H1 (cell line): ENCODE measurements at regions not wholly inside any gene's neighbourhood (a gene's known extent, or its start where the extent isn't known, plus 50 kb on each side); places are given as distances from the start of the nearest gene placed in this dataset.
A peak's percentile ranks its signal among the peaks of the same experiment; 100 is the strongest.

Source experiments
- CTCF ChIA-PET: fragments of 300-600 bp; sonication (Branson Sonifier 250); formaldehyde crosslinking; loops from one replicate; lab custom pipeline; 2021; ENCODE audit not compliant: partially characterized antibody; lab: Charles Lee
- POLR2A ChIA-PET: fragments of 300-600 bp; sonication (Branson Sonifier 250); formaldehyde crosslinking; loops from one replicate; lab custom pipeline; 2021; ENCODE audit warnings: inconsistent platforms; ENCODE audit not compliant: partially characterized antibody; lab: Charles Lee
- DNase-seq, 2 experiments: peaks; one replicate each; pipeline versions ENCODE4 v3.0.0 to v3.0.0-alpha.2; 2010 to 2022; ENCODE audit warnings: low spot score in 2 of 2, low read depth in 1 of 2, mixed read lengths in 1 of 2
- FAIRE-seq: peaks from 2 replicates; lab custom pipeline; 2011; peaks lifted over from hg19 to GRCh38; lab: Jason Lieb, UNC
- H2AFZ ChIP-seq: 2 replicates; pipeline ENCODE4 v1.8.1; 2012; ENCODE audit warnings: low read length, inconsistent platforms
- H2AK5ac ChIP-seq: 2 replicates; pipeline ENCODE4 v1.6.1; 2013; ENCODE audit warnings: low read depth, low read length
- H2BK120ac ChIP-seq: replicated peaks from 2 replicates; pipeline ENCODE3; 2013; ENCODE audit warnings: low read depth, low read length, inconsistent platforms
- H2BK12ac ChIP-seq: 2 replicates; pipeline ENCODE4 v1.6.1; 2013; ENCODE audit warnings: low read depth, low read length
- H2BK15ac ChIP-seq: 2 replicates; pipeline ENCODE4 v1.6.1; 2013; ENCODE audit warnings: low read length
- H2BK20ac ChIP-seq: 2 replicates; pipeline ENCODE4 v1.6.1; 2013; ENCODE audit warnings: low read length
- H2BK5ac ChIP-seq: 2 replicates; pipeline ENCODE4 v1.6.1; 2013; ENCODE audit warnings: low read depth, low read length
- H3K14ac ChIP-seq: 2 replicates; pipeline ENCODE4 v1.6.1; 2013; ENCODE audit warnings: inconsistent platforms; ENCODE audit not compliant: insufficient read length
- H3K18ac ChIP-seq: 2 replicates; pipeline ENCODE4 v1.6.1; 2013; ENCODE audit warnings: low read length; ENCODE audit errors: extremely low read depth
- H3K23ac ChIP-seq: 2 replicates; pipeline ENCODE4 v1.6.1; 2013; ENCODE audit warnings: inconsistent platforms; ENCODE audit not compliant: insufficient read length
- H3K23me2 ChIP-seq: 2 replicates; pipeline ENCODE4 v1.6.1; 2013; ENCODE audit warnings: low read depth, low read length
- H3K27ac ChIP-seq: 2 replicates; pipeline ENCODE4 v1.6.1; 2011; ENCODE audit warnings: low read depth, low read length, inconsistent platforms
- H3K27me3 ChIP-seq, 4 experiments: replicated peaks in 1 of 4; 1 replicate in 1 of 4; 2 replicates in 3 of 4; pipeline versions ENCODE4 v1.6.1 to v1.8.1; 2011 to 2013; ENCODE audit warnings: low read length in 3 of 4, mild to moderate bottlenecking in 3 of 4, inconsistent platforms in 2 of 4, mixed read lengths in 2 of 4, moderate library complexity in 1 of 4; ENCODE audit not compliant: control insufficient read depth in 3 of 4, insufficient read depth in 3 of 4; ENCODE audit errors: extremely low read depth in 1 of 4
- H3K36me3 ChIP-seq, 4 experiments: 2 replicates each; pipeline versions ENCODE4 v1.6.1 to v1.8.1; 2011 to 2013; ENCODE audit warnings: mild to moderate bottlenecking in 4 of 4, low read length in 3 of 4, moderate library complexity in 2 of 4, control low read depth in 1 of 4, inconsistent platforms in 1 of 4; ENCODE audit not compliant: insufficient read depth in 4 of 4, control insufficient read depth in 2 of 4
- H3K4ac ChIP-seq: replicated peaks from 2 replicates; pipeline ENCODE3; 2013; ENCODE audit warnings: low read length, low read depth, mixed read lengths, inconsistent platforms; ENCODE audit not compliant: insufficient read length
- H3K4me1 ChIP-seq, 4 experiments: replicated peaks in 1 of 4; 1 replicate in 1 of 4; 2 replicates in 3 of 4; pipeline versions ENCODE4 v1.6.1 to v1.8.1; 2011 to 2013; ENCODE audit warnings: low read length in 3 of 4, inconsistent platforms in 2 of 4, mixed read lengths in 1 of 4; ENCODE audit not compliant: insufficient read depth in 4 of 4, control insufficient read depth in 3 of 4
- H3K4me2 ChIP-seq, 2 experiments: 2 replicates each; pipeline versions ENCODE4 v1.6.1 to v1.8.1; 2011 to 2013; ENCODE audit warnings: low read depth in 2 of 2, low read length in 2 of 2, control low read depth in 1 of 2, inconsistent platforms in 1 of 2, mild to moderate bottlenecking in 1 of 2; ENCODE audit not compliant: insufficient read depth in 1 of 2
- H3K4me3 ChIP-seq, 4 experiments: fragments of 200-600, 300-600 bp in 1 of 4; sonication (generic), shearing (Covaris generic), sonication (Bioruptor Twin) in 1 of 4; 2 replicates each; pipeline versions ENCODE4 v1.5.1 to v1.8.1; 2011 to 2016; ENCODE audit warnings: low read length in 4 of 4, low read depth in 3 of 4, control low read depth in 2 of 4, inconsistent platforms in 2 of 4, mild to moderate bottlenecking in 2 of 4, mixed read lengths in 1 of 4, moderate library complexity in 1 of 4; ENCODE audit not compliant: insufficient read depth in 2 of 4; ENCODE audit errors: extremely low read depth in 1 of 4
- H3K56ac ChIP-seq: replicated peaks from 2 replicates; pipeline ENCODE3; 2013; ENCODE audit warnings: low read depth, mild to moderate bottlenecking, mixed read lengths, low read length, inconsistent platforms; ENCODE audit not compliant: insufficient read length
- H3K79me1 ChIP-seq: 2 replicates; pipeline ENCODE4 v1.6.1; 2013; ENCODE audit warnings: low read depth, low read length, control low read depth
- H3K79me2 ChIP-seq, 2 experiments: 2 replicates each; pipeline versions ENCODE4 v1.6.1 to v1.8.1; 2012 to 2013; ENCODE audit warnings: low read length in 2 of 2, mild to moderate bottlenecking in 2 of 2, inconsistent platforms in 1 of 2; ENCODE audit not compliant: insufficient read depth in 2 of 2, control insufficient read depth in 1 of 2
- H3K9ac ChIP-seq, 4 experiments: replicated peaks in 1 of 4; 1 replicate in 1 of 4; 2 replicates in 3 of 4; pipeline versions ENCODE4 v1.6.1 to v1.8.1; 2011 to 2013; ENCODE audit warnings: low read depth in 3 of 4, low read length in 3 of 4, control low read depth in 2 of 4, mild to moderate bottlenecking in 2 of 4, moderate library complexity in 2 of 4, inconsistent platforms in 1 of 4; ENCODE audit errors: extremely low read depth in 1 of 4
- H3K9me3 ChIP-seq, 2 experiments: 2 replicates each; pipeline versions ENCODE4 v1.6.1 to v1.8.1; 2012 to 2013; ENCODE audit warnings: mild to moderate bottlenecking in 2 of 2, moderate library complexity in 2 of 2, control low read depth in 1 of 2, inconsistent platforms in 1 of 2, low read depth in 1 of 2, low read length in 1 of 2, mixed read lengths in 1 of 2; ENCODE audit not compliant: insufficient read depth in 2 of 2
- H4K20me1 ChIP-seq, 2 experiments: replicated peaks in 1 of 2; 2 replicates each; pipeline versions ENCODE3 to v1.8.1; 2011 to 2013; ENCODE audit warnings: inconsistent platforms in 2 of 2, low read length in 2 of 2, mild to moderate bottlenecking in 1 of 2; ENCODE audit not compliant: insufficient read depth in 2 of 2, control insufficient read depth in 1 of 2
- H4K5ac ChIP-seq: 2 replicates; pipeline ENCODE4 v1.6.1; 2013; ENCODE audit warnings: low read length, low read depth, mixed read lengths, inconsistent platforms; ENCODE audit not compliant: insufficient read length
- H4K8ac ChIP-seq: 2 replicates; pipeline ENCODE4 v1.8.0; 2013; ENCODE audit warnings: mild to moderate bottlenecking, moderate library complexity, low read length, inconsistent platforms; ENCODE audit not compliant: insufficient read depth; ENCODE audit errors: extremely low read depth
- H4K91ac ChIP-seq: replicated peaks from 2 replicates; pipeline ENCODE3; 2013; ENCODE audit warnings: low read length, mixed read lengths, inconsistent platforms; ENCODE audit not compliant: insufficient read length
- ATF2 ChIP-seq: IDR thresholded peaks from 2 replicates; pipeline ENCODE4 v1.6.1; 2012; ENCODE audit warnings: low read length, inconsistent platforms
- GABPA ChIP-seq: IDR thresholded peaks from 2 replicates; pipeline ENCODE4 v1.6.1; 2011; ENCODE audit warnings: mild to moderate bottlenecking, low read length, moderate library complexity, borderline replicate concordance; ENCODE audit not compliant: insufficient read depth
- JUN ChIP-seq: IDR thresholded peaks from 2 replicates; pipeline ENCODE4 v1.6.1; 2011; ENCODE audit warnings: low read depth, mild to moderate bottlenecking, improper control_type of control experiment, low read length
- KDM1A ChIP-seq: fragments of 200-600, 300-600 bp; sonication (generic); IDR thresholded peaks from 2 replicates; pipeline ENCODE4 v1.7.1; 2016; ENCODE audit warnings: mild to moderate bottlenecking, low read length, borderline replicate concordance
- POLR2AphosphoS5 ChIP-seq: IDR thresholded peaks from 2 replicates; pipeline ENCODE4 v1.6.1; 2011; ENCODE audit warnings: low read depth, low read length
- RBBP5 ChIP-seq: IDR thresholded peaks from 2 replicates; pipeline ENCODE4 v1.7.1; 2012; ENCODE audit warnings: low read depth, mild to moderate bottlenecking, inconsistent platforms, low read length, moderate library complexity, borderline replicate concordance
- RFX5 ChIP-seq: IDR thresholded peaks from 2 replicates; pipeline ENCODE4 v1.6.1; 2011; ENCODE audit warnings: low read depth, low read length, improper control_type of control experiment, borderline replicate concordance
- SIN3A ChIP-seq, 2 experiments: IDR thresholded peaks in 1 of 2; conservative IDR thresholded peaks in 1 of 2; 2 replicates each; pipeline ENCODE4 v1.6.1; 2011 to 2012; ENCODE audit warnings: low read length in 2 of 2, improper control_type of control experiment in 1 of 2, low read depth in 1 of 2, mild to moderate bottlenecking in 1 of 2
- SP4 ChIP-seq: IDR thresholded peaks from 2 replicates; pipeline ENCODE4 v1.6.1; 2012; ENCODE audit warnings: low read length, inconsistent platforms
- SRF ChIP-seq: IDR thresholded peaks from 2 replicates; pipeline ENCODE4 v1.6.1; 2011; ENCODE audit warnings: mild to moderate bottlenecking, low read depth, low read length, moderate library complexity
- WGBS, 2 experiments: shearing (Covaris generic) in 1 of 2; methylation state at CpG; one replicate each; pipeline versions ENCODE4 v1.1.6 to v1.1.7; 2013 to 2015; ENCODE audit warnings: low lambda C conversion rate in 2 of 2, mixed read lengths in 2 of 2, inconsistent platforms in 1 of 2, low coverage in 1 of 2, missing lambda C conversion rate in 1 of 2; ENCODE audit not compliant: insufficient replicate concordance in 2 of 2, insufficient coverage in 1 of 2, insufficient read length in 1 of 2; ENCODE audit errors: extremely low coverage in 1 of 2, missing lambda C conversion rate in 1 of 2; 5-methylcytosine and 5-hydroxymethylcytosine counted together

- no peak overlapping the region; the same call in 1 of the 2 replicates for H3K18ac ChIP-seq
- H3K9me3 ChIP-seq, result no peaks in the 10 kb centered on the region
- H3K79me2 ChIP-seq, result 0 out of 4 replicates have a peak, but pooled peaks cover 0 to 2% of the 10 kb centered on the region in 2 experiments
- CTCF ChIA-PET, result interaction anchor here (0.7 to 1.7 kb wide), 3 partner anchors 53 to 514 kb away, joined by 3 read pairs; no protein-coding TSS in a partner anchor
- no peak overlapping the region for H2AFZ ChIP-seq
- H3K23ac ChIP-seq, result no peak overlapping the region
- no peak overlapping the region for H3K4me2 ChIP-seq
- H3K36me3 ChIP-seq, result no peaks in the 10 kb centered on the region
- H4K8ac ChIP-seq, result no peak overlapping the region
- peak overlapping the region; percentile 78 for H2BK120ac ChIP-seq
- no peak overlapping the region for H3K27ac ChIP-seq
- 77% methylated on average over 4 of the region's 4 CpGs; no CpG with 5 or more reads in 1 of the 2 experiments for WGBS, 2 experiments
- no peak overlapping the region for H3K14ac ChIP-seq
- POLR2A ChIA-PET, result no interaction called here
- peaks cover 0 to 2% of the 10 kb centered on the region in 2 experiments for H4K20me1 ChIP-seq
- H2BK15ac ChIP-seq, result no peak overlapping the region
- H3K56ac ChIP-seq, result no peak overlapping the region
- no peak for FAIRE-seq
- no peaks in the 10 kb centered on the region for H3K27me3 ChIP-seq
- no peak overlapping the region for H3K4me3 ChIP-seq
- H2AK5ac ChIP-seq, result no peak overlapping the region
- no peak for DNase-seq
- H4K5ac ChIP-seq, result no peak overlapping the region
- no peak overlapping the region for H3K9ac ChIP-seq
- H3K4me1 ChIP-seq, result no peaks in the 10 kb centered on the region
- H2BK12ac ChIP-seq, result no peak overlapping the region
- H2BK5ac ChIP-seq, result peak overlapping the region; percentile 40; the same call in 1 of the 2 replicates
- H3K23me2 ChIP-seq, result no peaks in the 10 kb centered on the region
- H2BK20ac ChIP-seq, result no peak overlapping the region
- no peak overlapping the region for H3K4ac ChIP-seq
- H3K79me1 ChIP-seq, result no peaks in the 10 kb centered on the region
- TF ChIP-seq JUN (no peak), RFX5 (no peak), POLR2AphosphoS5 (no peak), SRF (no peak), GABPA (no peak), SP4 (no peak), SIN3A (conservative IDR thresholded peaks at IDR 0.05 in 1 of 2, IDR thresholded peaks at IDR 0.05 in 1 of 2; ENCODE audit: low read depth in 1 of 2, low read length in 2 of 2) (no peak), ATF2 (no peak), RBBP5 (no peak), KDM1A (no peak)
- H4K91ac ChIP-seq, result no peak overlapping the region
Observed at GRCh38 chr9:115837618-115838017, 316.0 kb upstream of the PAPPA start.
